ENCODE measurements at regions not wholly inside any gene's neighbourhood (a gene's known extent, or its start where the extent isn't known, plus 50 kb on each side); places are given as distances from the start of the nearest gene placed in this dataset.

DNA sequence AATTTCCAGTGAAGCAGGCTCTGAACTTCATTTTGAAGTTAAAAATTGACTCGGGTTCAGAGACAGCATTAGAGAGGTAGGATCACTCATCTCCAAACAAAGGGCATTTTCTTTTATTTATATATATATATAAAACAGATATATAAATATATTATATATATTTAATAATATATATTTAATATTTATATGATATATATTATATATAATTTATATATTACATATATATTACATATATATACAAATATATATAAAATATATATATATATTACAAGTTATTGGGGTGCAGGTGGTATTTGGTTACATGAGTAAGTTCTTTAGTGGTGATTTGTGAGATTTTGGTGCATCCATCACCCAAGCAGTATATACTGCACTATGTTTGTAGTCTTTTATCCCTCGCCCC is 320.8 kb downstream of the MAP2K6 start:
- Histone ChIP-seq H3K36me3 (ENCODE audit: control insufficient read depth, insufficient read depth, low read length) (no peaks in the 10 kb centered on the region), H3K27me3 (ENCODE audit: control insufficient read depth, insufficient read depth, low read length) (no peaks in the 10 kb centered on the region), H3K4me3 (ENCODE audit: low read depth, low read length) (no peak overlapping the region)
- no peak for TF ChIP-seq CTCF (IDR thresholded peaks at IDR 0.05; ENCODE audit: insufficient read depth, low read length, severe bottlenecking)
- FAIRE-seq = no peak
- DNase-seq (ENCODE audit: low read depth) = no peak

DNA sequence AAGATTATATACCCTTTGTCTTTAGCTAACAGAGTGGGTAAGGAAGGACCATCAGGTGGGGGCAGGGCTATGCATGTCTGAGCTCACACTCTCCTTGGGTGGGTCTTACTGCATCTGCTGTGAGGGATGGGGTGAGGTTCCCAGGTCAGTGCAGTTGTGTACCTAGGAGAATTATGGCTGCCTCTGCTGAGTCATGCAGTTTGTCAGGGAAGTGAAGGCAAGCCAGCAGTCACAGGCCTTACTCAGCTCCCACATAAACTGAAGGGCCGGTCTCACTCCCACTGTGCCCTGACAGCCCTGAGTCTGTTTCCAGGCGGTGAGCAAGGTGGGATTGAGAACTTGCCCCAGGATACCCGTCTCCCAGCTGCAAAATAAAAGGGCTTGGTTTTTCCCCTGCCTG is 328.6 kb downstream of the MAP2K6 start:
- DNase-seq (ENCODE audit: low read depth) = peak; percentile 50
- Histone ChIP-seq H3K27me3 (ENCODE audit: control insufficient read depth, insufficient read depth, low read length) (no peaks in the 10 kb centered on the region), H3K4me3 (ENCODE audit: low read depth, low read length) (no peak overlapping the region), H3K36me3 (ENCODE audit: control insufficient read depth, insufficient read depth, low read length) (no peaks in the 10 kb centered on the region)
- no peak for FAIRE-seq
- no peak for TF ChIP-seq CTCF (IDR thresholded peaks at IDR 0.05; ENCODE audit: insufficient read depth, low read length, severe bottlenecking)

- DNase-seq (ENCODE audit: low read depth) (no peak), FAIRE-seq (peak; percentile 90)
- Histone ChIP-seq H3K36me3 (ENCODE audit: control insufficient read depth, insufficient read depth, low read length) (no peaks in the 10 kb centered on the region), H3K27me3 (ENCODE audit: control insufficient read depth, insufficient read depth, low read length) (no peaks in the 10 kb centered on the region), H3K4me3 (ENCODE audit: low read depth, low read length) (no peak overlapping the region)
- no peak for TF ChIP-seq CTCF (IDR thresholded peaks at IDR 0.05; ENCODE audit: insufficient read depth, low read length, severe bottlenecking)
Measured at GRCh38 chr17:69744512-69745070, 330.1 kb downstream of the MAP2K6 start.

DNA sequence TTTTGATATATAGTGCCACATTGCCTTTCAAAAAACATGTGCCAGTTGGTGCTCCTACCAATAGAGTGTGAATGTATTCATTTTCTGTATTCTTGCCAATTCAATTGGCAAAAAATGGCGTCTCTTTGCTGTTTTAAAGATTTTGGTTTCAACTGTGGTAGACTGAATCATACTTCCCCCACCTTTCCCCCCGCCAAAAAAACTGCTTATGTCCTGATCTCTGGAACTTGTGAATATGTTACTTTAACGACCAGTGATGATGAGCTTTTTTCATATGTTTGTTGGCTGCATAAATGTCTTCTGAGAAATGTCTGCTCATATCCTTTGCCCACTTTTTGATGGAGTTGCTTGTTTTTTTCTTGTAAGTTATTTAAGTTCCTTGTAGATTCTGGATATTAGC is 325.1 kb upstream of the KCNJ16 start:
- H3K4me3 ChIP-seq (ENCODE audit: low read depth, low read length) = no peak overlapping the region
- FAIRE-seq = no peak
- TF ChIP-seq CTCF (IDR thresholded peaks at IDR 0.05; ENCODE audit: insufficient read depth, low read length, severe bottlenecking) = no peak

GRCh38 chr17:69757688-69758430 is 317.2 kb upstream of the KCNJ16 start:
- FAIRE-seq = no peak
- DNase-seq (ENCODE audit: low read depth) = peak; percentile 88
- Histone ChIP-seq H3K36me3 (ENCODE audit: control insufficient read depth, insufficient read depth, low read length) (no peaks in the 10 kb centered on the region), H3K4me3 (ENCODE audit: low read depth, low read length) (no peak overlapping the region), H3K27me3 (ENCODE audit: control insufficient read depth, insufficient read depth, low read length) (no peaks in the 10 kb centered on the region)
- TF ChIP-seq CTCF (IDR thresholded peaks at IDR 0.05; ENCODE audit: insufficient read depth, low read length, severe bottlenecking) = no peak

More for the DNA sequence above, 325.1 kb upstream of the KCNJ16 start:
- H3K27me3 ChIP-seq (ENCODE audit: control insufficient read depth, insufficient read depth, low read length) = no peaks in the 10 kb centered on the region
- H3K36me3 ChIP-seq (ENCODE audit: control insufficient read depth, insufficient read depth, low read length) = no peaks in the 10 kb centered on the region
- no peak for DNase-seq (ENCODE audit: low read depth)
